Dermis microvascular lymphatic vessel endothelial cell (primary cell): ENCODE measurements at regions not wholly inside any gene's neighbourhood (a gene's known extent, or its start where the extent isn't known, plus 50 kb on each side); places are given as distances from the start of the nearest gene placed in this dataset.

Experiments
- DNase-seq, 2 donors: peaks; one replicate each; pipeline versions ENCODE4 v3.0.0 to v3.0.0-alpha.2; 2010; ENCODE audit warnings: low read depth in 2 of 2

- DNase-seq = peak in 1 of 2 donors; percentile 5
These were observed 803.4 kb downstream of the TUSC7 start for GRCh38 chr3:117512975-117513374.

DNA sequence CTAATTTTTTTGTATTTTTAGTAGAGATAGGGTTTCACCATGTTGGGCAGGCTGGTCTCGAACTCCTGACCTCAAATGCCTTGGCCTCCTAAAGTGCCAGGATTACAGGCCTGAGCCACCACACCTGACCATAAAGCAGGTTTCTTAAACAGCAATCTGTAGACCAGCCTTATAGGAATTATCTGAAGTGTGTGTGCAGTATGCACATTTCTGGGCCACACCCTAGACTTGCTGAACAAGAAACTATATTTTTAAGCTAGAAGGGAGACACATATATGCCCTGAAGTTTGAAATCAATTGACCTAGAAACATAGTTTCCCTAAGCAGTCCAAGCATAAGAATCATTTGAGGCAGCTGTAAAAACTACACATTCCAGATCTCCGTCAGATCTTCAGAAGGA lies 805.7 kb downstream of the TUSC7 start:
- no peak for DNase-seq

DNA sequence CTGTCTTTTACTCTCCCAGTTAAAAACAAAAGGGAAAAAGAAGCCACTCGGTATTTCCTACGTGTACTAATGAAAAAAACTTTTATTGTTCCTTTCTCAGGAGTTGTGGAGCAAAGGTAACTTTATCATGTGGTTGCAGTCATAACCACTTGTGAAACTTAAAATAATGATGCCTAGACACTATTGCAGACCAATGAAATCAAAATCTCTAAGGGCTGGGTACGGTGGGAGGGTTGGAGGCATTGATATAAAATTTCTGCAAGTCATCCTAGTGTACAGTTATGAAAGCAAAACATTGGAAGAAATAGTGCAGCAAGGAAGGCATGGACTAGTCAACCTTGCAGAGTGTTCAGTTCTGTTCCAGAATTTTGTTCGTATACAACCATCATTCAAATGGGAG lies 808.8 kb downstream of the TUSC7 start:
- no peak for DNase-seq

DNA sequence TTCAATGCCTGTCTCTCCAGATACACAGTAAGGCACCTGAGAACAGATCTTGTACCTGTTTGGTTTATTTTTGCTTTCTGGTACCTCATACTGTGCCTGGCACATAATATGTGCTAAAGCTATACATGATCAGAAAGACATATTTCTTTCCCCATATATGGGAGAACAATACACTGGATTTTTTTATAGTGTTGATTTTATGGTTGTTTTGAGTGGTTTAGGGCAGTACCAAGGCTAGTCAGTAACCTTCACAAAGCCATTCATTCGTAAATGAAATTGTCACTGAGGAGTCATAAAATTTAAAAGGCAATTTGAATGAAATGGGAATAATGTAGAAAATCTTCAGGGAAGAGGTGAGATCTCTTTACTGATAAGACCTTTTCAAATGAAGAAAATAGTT lies 810.2 kb downstream of the TUSC7 start:
- no peak for DNase-seq

GRCh38 chr3:117520582-117520981 lies 811.0 kb downstream of the TUSC7 start:
- DNase-seq = no peak

- DNase-seq = no peak
These were observed 813.8 kb downstream of the TUSC7 start for GRCh38 chr3:117523418-117523817.

GRCh38 chr3:117524890-117525289 lies 815.3 kb downstream of the TUSC7 start:
- no peak for DNase-seq

DNA sequence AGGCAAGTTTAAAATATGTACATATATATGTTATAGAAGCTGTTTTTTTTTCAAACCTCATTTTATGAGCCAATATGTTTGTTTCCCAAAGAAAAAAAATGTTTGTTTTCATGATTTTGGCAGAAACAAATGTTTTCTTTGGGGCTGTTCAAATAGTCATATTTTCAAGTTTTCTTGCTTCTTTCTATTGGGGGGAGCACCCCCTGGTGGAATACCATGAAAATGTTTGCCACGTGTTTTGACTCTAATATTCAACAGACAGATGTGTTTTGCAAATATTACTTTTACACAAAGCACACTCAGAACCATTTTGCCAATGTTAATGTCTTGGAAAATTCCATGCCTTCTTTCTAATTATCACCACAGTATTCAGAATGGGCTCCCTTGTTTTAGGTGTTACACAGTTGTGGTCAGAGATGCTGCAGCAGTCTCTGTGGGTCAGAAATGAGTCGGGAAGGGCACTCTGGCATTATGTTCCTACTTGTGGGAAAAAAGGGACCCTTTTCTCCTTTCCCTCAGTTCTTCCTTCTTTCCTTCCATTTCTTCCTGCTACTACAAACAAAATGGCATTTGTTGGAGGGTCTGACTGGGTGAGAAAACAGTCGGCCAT lies 817.0 kb downstream of the TUSC7 start:
- DNase-seq = peak; percentile 18 to 40

DNA sequence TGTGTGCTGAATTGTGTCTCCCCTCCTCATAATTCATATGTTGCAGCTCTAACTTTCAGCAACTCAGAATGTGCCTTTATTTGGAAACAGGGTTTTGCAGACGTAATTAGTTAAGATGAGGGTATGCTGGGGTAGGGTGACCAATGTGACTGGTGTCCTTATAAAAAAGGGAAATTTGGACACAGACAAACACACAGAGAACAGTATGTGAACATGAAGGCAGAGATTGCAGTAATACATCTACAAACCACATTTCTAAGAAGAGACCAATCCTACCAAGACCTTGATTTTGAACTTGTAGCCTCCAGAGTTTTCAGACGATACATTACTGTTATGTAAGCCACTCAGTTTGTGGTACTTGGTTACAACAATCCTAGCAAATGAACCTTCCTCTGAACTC lies 817.8 kb downstream of the TUSC7 start:
- no peak for DNase-seq

GRCh38 chr3:117528688-117529087 lies 819.1 kb downstream of the TUSC7 start:
- DNase-seq = no peak

DNA sequence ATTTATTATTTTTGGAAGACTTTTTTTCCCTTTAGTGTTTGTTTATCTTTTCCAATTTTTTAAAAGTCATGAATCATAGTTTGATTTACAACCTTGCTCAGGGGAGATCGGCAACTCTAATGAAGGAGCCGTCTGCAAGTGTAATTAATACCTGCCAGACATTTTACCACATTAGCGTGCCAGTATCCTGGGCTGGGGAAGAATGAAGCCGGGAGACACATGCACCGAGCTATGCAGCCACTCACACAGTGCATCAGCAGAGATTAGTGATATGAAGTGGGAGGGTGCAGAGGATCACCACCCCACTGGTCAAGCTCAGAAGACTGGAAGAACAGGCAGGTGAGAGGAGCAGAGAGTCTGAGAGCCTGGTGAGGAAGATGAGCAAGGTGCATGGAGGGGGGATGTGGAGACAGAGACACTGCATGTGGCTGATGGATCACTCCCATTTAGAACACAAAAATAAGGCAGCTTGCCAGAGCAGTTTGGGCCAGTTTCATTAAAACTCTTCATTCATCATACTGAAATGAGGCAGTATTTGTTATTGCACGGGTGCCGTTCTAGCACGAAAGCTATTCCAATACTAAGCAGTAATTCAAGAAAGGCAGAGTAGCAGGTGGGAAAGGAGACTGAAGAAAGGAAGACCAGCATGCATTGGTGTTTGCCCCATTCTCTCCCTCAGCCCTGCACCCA lies 821.6 kb downstream of the TUSC7 start:
- DNase-seq = no peak

DNA sequence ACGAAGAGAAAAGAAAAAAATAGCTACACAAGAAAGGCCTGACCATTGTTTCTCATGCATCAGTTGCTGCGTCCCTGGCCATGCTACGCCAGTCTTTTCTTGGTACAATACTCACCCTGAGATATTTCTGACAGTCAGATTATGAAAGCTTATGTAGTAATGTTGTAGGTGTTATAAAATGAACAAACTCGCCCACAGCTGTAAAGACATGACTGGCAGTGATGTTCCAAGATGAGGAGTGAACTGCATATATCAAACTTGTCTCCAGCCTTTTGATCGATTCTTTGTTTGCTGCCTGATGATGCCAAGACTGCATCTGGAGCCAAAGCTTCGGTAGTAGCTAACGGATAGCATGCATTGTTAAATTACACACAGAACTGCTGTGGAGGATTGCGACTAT lies 822.7 kb downstream of the TUSC7 start:
- DNase-seq = no peak

GRCh38 chr3:117534138-117534537 lies 824.6 kb downstream of the TUSC7 start:
- no peak for DNase-seq

GRCh38 chr3:117536006-117536405 lies 826.4 kb downstream of the TUSC7 start:
- DNase-seq = no peak

GRCh38 chr3:117537949-117538348 lies 828.4 kb downstream of the TUSC7 start:
- DNase-seq = no peak

DNA sequence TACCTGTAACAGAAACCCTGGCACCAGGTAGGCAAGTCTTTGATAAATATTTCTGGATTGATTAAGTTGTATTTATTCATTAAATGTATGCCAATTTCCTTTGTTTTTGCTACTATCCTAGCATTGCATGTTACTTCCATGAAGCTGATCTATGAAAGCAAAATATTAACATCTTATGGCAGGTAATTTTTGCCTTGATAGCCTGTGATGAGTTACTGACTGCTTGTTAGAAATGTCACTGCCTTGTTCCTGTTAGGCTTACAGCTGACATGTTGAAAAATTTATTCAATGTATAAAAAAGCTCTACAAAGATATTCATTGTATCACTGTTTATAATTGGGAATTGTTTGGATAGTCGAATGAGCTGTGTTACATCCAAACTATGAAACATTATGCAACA lies 830.1 kb downstream of the TUSC7 start:
- no peak for DNase-seq

DNA sequence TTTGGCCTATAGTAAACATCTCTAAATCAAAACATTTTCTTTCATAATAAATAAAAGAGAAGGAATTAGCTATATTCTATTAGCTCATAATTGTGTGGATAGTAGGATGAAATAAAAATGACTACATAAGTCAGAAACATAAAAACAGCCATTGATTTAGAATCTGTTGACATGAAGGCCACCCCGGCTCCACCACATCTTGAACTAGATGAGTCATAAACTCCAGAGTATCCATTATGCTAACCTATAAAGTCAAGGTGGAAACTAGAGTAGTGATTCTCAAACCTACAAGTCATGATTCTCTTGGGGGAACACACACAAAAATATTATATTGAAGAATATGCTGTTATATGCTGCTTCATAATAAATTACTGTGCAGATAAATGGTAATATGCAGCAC lies 831.0 kb downstream of the TUSC7 start:
- no peak for DNase-seq

GRCh38 chr3:117541721-117542120 lies 832.1 kb downstream of the TUSC7 start:
- DNase-seq = no peak

GRCh38 chr3:117543521-117543920 lies 833.9 kb downstream of the TUSC7 start:
- DNase-seq = no peak

GRCh38 chr3:117545484-117545883 lies 835.9 kb downstream of the TUSC7 start:
- DNase-seq = no peak

DNA sequence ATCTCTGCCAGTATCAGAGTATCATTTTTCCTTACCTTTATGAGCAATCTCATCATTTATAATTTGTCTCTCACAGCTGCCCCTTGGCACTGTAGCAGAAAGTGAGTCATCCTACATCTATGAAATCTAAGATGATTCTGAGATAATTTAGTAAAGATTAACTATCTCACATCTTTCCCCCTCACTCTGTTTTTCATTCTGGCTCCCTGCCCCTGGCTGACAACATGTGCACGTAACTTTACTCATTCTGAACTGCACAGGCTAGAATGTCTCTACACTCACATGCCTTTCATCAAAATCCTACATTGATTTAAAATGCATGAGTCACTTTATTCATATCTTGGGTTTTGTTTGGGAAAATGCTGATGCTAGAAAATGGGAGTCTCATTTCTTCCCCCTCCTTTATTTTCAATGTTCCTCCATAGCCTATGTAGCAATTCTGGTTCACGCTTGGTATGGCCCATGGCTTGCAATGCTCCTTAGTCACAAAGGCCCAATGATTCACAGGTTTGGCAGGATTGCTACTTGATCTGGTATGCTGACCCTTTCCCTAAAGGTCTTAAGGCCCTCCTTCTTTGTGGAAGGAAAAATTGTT lies 838.5 kb downstream of the TUSC7 start:
- no peak for DNase-seq

DNA sequence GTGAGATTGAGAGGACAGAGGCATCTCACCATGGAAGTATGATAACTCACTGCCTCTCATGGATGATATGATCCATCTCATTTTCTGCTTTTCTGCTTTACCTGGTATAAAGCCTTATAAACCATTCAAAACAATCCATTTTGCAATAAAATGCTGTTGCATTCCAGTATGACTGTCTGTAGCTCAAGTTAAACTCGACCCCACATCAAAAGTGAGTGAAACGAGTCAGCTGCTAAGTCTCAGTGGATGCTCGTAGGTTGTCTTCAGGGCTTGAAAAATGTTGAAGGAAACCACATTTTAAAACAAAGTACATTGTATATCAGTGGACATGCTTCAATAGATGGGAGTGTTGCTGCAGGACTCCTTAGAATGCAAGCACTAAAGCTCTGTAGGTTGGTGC lies 839.0 kb downstream of the TUSC7 start:
- no peak for DNase-seq

- DNase-seq = peak in 1 of 2 donors; percentile 1
These were observed 840.1 kb downstream of the TUSC7 start for GRCh38 chr3:117549716-117550115.
